ENCODE measurements at regions not wholly inside any gene's neighbourhood (a gene's known extent, or its start where the extent isn't known, plus 50 kb on each side); places are given as distances from the start of the nearest gene placed in this dataset.

DNA sequence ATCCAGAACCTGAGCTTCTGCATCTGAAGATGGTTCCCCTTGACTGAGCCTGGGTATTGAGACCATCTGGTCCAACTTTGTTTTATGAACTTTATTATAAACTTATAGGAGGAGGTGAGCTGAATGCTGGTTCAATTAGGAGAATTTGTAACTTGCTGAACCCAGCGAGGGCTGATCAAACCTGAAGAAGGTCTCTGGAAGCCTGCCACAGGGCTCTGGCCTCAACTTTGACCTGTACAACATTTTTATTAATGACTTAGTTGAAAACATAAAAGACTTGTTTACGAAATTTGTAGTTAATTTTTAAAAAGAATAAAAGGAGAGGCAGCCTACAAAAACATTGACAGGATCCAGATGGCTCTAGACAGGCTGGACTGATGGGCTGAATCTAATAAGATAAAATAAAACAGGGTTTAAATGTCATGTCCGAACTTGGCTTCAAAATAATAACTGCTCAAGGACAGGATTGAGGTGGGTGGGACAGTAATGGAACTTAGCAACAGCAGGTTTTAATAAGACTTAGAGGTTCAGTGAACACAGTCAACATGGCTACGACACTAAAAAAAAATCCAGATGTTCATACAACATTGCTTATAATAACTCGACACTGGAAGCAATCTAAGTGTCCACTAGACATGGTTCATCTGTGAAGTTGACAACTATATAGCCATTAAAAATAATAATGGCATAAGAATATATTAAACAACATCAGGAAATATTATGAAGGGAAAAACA lies 53.4 kb upstream of the GJB5 start:
- DNase-seq (ENCODE audit: low spot score), result no peak
